ENCODE measurements at regions not wholly inside any gene's neighbourhood (a gene's known extent, or its start where the extent isn't known, plus 50 kb on each side); places are given as distances from the start of the nearest gene placed in this dataset.

DNA sequence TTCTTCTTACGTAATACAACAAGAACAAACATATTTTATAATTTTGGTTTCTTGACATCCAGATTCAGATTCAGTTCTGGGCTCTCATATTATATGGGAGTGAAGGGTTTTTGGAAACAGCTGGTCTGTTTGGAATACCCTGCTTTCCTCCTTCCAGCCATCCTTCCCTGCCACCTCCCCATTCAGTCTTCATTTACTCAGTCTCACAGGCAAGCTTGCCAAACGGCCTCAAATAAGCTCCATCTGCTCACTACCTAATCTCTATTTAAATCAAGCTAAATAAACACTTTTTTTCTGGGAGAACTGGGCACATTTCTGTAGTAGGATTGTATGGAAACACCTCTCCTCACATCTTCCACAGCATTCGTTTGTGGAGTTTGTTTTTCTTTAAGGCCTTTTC lies 147.5 kb downstream of the RND3 start:
- H3K4me1 Mint-ChIP-seq: peaks cover 8% of the 10 kb centered on the region
- no peak overlapping the region for H3K4me3 Mint-ChIP-seq
- DNase-seq: no peak
- H3K36me3 Mint-ChIP-seq (ENCODE audit: low read depth): no peaks in the 10 kb centered on the region
- TF ChIP-seq, protein P1, sequence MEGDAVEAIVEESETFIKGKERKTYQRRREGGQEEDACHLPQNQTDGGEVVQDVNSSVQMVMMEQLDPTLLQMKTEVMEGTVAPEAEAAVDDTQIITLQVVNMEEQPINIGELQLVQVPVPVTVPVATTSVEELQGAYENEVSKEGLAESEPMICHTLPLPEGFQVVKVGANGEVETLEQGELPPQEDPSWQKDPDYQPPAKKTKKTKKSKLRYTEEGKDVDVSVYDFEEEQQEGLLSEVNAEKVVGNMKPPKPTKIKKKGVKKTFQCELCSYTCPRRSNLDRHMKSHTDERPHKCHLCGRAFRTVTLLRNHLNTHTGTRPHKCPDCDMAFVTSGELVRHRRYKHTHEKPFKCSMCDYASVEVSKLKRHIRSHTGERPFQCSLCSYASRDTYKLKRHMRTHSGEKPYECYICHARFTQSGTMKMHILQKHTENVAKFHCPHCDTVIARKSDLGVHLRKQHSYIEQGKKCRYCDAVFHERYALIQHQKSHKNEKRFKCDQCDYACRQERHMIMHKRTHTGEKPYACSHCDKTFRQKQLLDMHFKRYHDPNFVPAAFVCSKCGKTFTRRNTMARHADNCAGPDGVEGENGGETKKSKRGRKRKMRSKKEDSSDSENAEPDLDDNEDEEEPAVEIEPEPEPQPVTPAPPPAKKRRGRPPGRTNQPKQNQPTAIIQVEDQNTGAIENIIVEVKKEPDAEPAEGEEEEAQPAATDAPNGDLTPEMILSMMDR (IDR thresholded peaks at IDR 0.05): no peak
- peaks cover 5% of the 10 kb centered on the region for H3K9me3 Mint-ChIP-seq
- peak overlapping the region; percentile 8 for H3K27ac Mint-ChIP-seq
- H3K27me3 Mint-ChIP-seq (ENCODE audit: low read depth, poor library complexity): no peaks in the 10 kb centered on the region

- Mint-ChIP-seq H3K9me3 (peaks cover 5% of the 10 kb centered on the region), H3K4me1 (peaks cover 8% of the 10 kb centered on the region)
Measured at GRCh38 chr2:150339282-150339681, 148.2 kb downstream of the RND3 start.

DNA sequence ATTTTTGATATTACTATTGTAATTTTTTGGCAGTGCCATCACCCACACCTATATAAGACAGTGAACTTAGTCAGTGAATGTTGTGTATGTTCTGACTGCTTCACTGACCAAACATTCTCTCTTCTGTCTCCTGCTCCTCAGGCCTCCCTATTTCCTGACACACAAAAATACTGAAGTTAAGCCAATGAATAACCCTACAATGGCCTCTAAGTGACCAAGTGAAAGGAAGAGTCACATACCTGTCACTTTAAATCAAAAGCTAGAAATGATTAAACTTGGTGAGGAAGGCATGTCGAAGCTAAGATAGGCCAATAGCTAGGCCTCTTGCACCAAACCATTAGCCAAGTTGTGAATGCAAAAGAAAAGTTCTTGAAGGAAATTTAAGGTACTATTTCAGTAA lies 151.9 kb downstream of the RND3 start:
- Mint-ChIP-seq H3K4me3 (no peak overlapping the region), H3K36me3 (ENCODE audit: low read depth) (no peaks in the 10 kb centered on the region), H3K4me1 (peaks cover 8% of the 10 kb centered on the region), H3K27me3 (ENCODE audit: low read depth, poor library complexity) (no peaks in the 10 kb centered on the region), H3K9me3 (peaks cover 5% of the 10 kb centered on the region), H3K27ac (no peak overlapping the region)
- TF ChIP-seq, protein P1 (IDR thresholded peaks at IDR 0.05): no peak
- no peak for DNase-seq

More at GRCh38 chr2:150339282-150339681, 148.2 kb downstream of the RND3 start:
- no peak overlapping the region for H3K4me3 Mint-ChIP-seq
- no peak for DNase-seq
- no peaks in the 10 kb centered on the region for H3K27me3 Mint-ChIP-seq (ENCODE audit: low read depth, poor library complexity)
- no peaks in the 10 kb centered on the region for H3K36me3 Mint-ChIP-seq (ENCODE audit: low read depth)
- TF ChIP-seq, protein P1 (IDR thresholded peaks at IDR 0.05): no peak
- no peak overlapping the region for H3K27ac Mint-ChIP-seq

DNA sequence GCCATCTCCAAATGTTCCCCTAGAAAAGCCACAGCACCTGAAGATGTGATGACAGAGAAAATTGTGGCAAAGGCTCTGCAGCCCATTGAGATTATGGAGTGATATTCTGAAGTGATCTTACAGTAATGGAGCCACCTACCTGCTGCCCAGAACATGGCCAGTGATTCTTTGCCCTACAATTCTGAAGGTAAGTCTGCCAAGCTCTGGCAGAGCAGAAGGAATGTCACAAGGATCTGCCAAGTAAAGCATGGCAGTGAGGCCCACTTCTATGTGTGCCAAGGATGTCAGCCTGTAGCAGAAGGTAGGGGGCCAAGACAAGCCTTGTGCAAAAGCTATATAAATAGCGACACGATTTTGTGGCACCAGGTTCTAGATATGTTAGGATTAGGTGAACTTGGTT lies 155.1 kb downstream of the RND3 start:
- H3K27me3 Mint-ChIP-seq (ENCODE audit: low read depth, poor library complexity): no peaks in the 10 kb centered on the region
- no peak for DNase-seq
- TF ChIP-seq, protein P1 (IDR thresholded peaks at IDR 0.05): no peak
- H3K36me3 Mint-ChIP-seq (ENCODE audit: low read depth): no peaks in the 10 kb centered on the region
- no peaks in the 10 kb centered on the region for H3K9me3 Mint-ChIP-seq
- H3K4me3 Mint-ChIP-seq: no peak overlapping the region
- peaks cover 12% of the 10 kb centered on the region for H3K4me1 Mint-ChIP-seq
- no peak overlapping the region for H3K27ac Mint-ChIP-seq

DNA sequence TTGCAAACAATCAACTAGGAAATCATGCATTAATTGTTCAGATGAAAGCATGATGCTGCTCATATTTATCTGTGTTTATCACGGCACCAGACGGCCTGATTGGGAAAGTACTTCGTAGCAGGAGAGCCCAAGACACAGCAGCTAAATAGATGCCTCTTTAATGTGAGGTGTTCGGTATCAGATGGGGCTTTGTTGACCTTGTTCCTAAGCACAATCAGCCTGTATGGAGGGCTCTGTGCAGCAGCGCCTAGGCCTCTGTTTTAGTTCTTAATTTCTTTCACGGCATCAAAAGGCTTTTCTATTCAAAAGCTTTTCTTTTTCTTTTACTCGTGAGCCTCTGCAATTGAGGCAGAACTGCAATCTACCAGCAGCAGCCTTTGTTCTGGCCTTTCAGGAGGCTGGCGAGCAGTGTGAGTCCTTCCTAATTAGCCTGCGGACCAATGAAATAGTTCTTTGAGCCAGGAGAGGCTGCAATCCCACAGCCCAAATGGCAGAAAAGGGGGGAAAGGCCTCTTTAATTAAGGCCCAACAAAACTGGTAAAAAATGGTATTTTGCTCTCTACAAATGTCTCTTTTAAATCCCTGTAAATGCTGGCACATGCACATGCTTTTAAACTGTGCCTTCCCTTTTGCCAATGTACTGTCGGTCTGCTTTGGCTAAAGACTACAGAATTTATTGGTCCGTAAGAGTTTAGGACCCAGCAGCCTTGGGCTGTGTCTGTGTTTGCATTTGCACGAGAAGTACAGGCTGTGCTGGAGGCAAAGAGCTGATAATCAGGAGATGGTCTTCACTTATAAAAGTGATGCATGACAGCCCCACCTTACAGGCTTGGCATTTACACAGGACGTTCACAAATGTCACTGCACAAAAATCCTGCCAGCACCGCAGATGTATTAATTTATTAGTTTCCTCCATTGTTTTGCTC lies 159.6 kb downstream of the RND3 start:
- H3K27ac Mint-ChIP-seq: peak overlapping the region; percentile 54
- DNase-seq: no peak
- no peaks in the 10 kb centered on the region for H3K9me3 Mint-ChIP-seq
- H3K4me1 Mint-ChIP-seq: peaks cover 14% of the 10 kb centered on the region
- no peaks in the 10 kb centered on the region for H3K36me3 Mint-ChIP-seq (ENCODE audit: low read depth)
- H3K4me3 Mint-ChIP-seq: peak overlapping the region; percentile 33
- H3K27me3 Mint-ChIP-seq (ENCODE audit: low read depth, poor library complexity): no peaks in the 10 kb centered on the region
- TF ChIP-seq, protein P1 (IDR thresholded peaks at IDR 0.05): no peak

Measured in nephron progenitor cell (in vitro differentiated cells).